RKO (cell line): ENCODE measurements at regions not wholly inside any gene's neighbourhood (a gene's known extent, or its start where the extent isn't known, plus 50 kb on each side); places are given as distances from the start of the nearest gene placed in this dataset.
"Not testable (repeated sequence)": the region's sequence is repeated elsewhere in the genome, so short reads cannot be mapped to it uniquely, and the experiment has no call there.

Experiments used
- DNase-seq: peaks from one replicate; pipeline ENCODE4 v3.0.0-alpha.2; 2016; ENCODE audit warnings: low spot score

- no peak for DNase-seq
Measured at GRCh38 chr1:30250984-30251850, 472.2 kb downstream of the MATN1 start.

- no peak for DNase-seq
Measured at GRCh38 chr1:30250338-30250983, 472.9 kb downstream of the MATN1 start.

GRCh38 chr1:30249446-30250337 is 473.7 kb downstream of the MATN1 start:
- DNase-seq: no peak

GRCh38 chr1:30248774-30249173 is 474.6 kb downstream of the MATN1 start:
- no peak for DNase-seq

- no peak for DNase-seq
Measured at GRCh38 chr1:30248373-30248772, 475.0 kb downstream of the MATN1 start.

- no peak for DNase-seq
Measured at GRCh38 chr1:30244801-30245200, 478.6 kb downstream of the MATN1 start.

GRCh38 chr1:30242722-30243457 is 480.5 kb downstream of the MATN1 start:
- DNase-seq: no peak

- DNase-seq: no peak
Measured at GRCh38 chr1:30242168-30242567, 481.2 kb downstream of the MATN1 start.

- DNase-seq: no peak
Measured at GRCh38 chr1:30241681-30242080, 481.7 kb downstream of the MATN1 start.

GRCh38 chr1:30234091-30234490 is 489.3 kb downstream of the MATN1 start:
- DNase-seq: no peak

GRCh38 chr1:30232288-30232899 is 491.0 kb downstream of the MATN1 start:
- no peak for DNase-seq

- DNase-seq: no peak
Measured at GRCh38 chr1:30229960-30230359, 493.4 kb downstream of the MATN1 start.

- no peak for DNase-seq
Measured at GRCh38 chr1:30229557-30229956, 493.8 kb downstream of the MATN1 start.

- DNase-seq: no peak
Measured at GRCh38 chr1:30226648-30227047, 496.7 kb downstream of the MATN1 start.

GRCh38 chr1:30225357-30225756 is 498.0 kb downstream of the MATN1 start:
- no peak for DNase-seq

- no peak for DNase-seq
Measured at GRCh38 chr1:30219675-30220074, 503.7 kb downstream of the MATN1 start.

- DNase-seq: no peak
Measured at GRCh38 chr1:30218438-30218837, 504.9 kb downstream of the MATN1 start.

GRCh38 chr1:30216602-30217001 is 506.8 kb downstream of the MATN1 start:
- DNase-seq: no peak

- DNase-seq: no peak
Measured at GRCh38 chr1:30213936-30214335, 509.4 kb downstream of the MATN1 start.

- DNase-seq: not testable (repeated sequence)
Measured at GRCh38 chr1:30207962-30208361, 515.4 kb downstream of the MATN1 start.

GRCh38 chr1:30206631-30207030 is 516.8 kb downstream of the MATN1 start:
- not testable (repeated sequence) for DNase-seq
